ENCODE measurements at regions not wholly inside any gene's neighbourhood (a gene's known extent, or its start where the extent isn't known, plus 50 kb on each side); places are given as distances from the start of the nearest gene placed in this dataset.

GRCh38 chr7:17033245-17033644 is 151.5 kb upstream of the AGR3 start:
- TF ChIP-seq CTCF (IDR thresholded peaks at IDR 0.05) (no peak), POLR2A (IDR thresholded peaks at IDR 0.05) (no peak)

All from tibial nerve (tissue), 3 donors.